Ammon's horn (tissue), 1 donor: ENCODE measurements at regions not wholly inside any gene's neighbourhood (a gene's known extent, or its start where the extent isn't known, plus 50 kb on each side); places are given as distances from the start of the nearest gene placed in this dataset.
"Not testable (repeated sequence)": the region's sequence is repeated elsewhere in the genome, so short reads cannot be mapped to it uniquely, and the experiment has no call there.

Source experiments
- DNase-seq: peaks from one replicate; pipeline ENCODE4 v3.0.0-alpha.2; 2016; ENCODE audit warnings: low spot score

DNA sequence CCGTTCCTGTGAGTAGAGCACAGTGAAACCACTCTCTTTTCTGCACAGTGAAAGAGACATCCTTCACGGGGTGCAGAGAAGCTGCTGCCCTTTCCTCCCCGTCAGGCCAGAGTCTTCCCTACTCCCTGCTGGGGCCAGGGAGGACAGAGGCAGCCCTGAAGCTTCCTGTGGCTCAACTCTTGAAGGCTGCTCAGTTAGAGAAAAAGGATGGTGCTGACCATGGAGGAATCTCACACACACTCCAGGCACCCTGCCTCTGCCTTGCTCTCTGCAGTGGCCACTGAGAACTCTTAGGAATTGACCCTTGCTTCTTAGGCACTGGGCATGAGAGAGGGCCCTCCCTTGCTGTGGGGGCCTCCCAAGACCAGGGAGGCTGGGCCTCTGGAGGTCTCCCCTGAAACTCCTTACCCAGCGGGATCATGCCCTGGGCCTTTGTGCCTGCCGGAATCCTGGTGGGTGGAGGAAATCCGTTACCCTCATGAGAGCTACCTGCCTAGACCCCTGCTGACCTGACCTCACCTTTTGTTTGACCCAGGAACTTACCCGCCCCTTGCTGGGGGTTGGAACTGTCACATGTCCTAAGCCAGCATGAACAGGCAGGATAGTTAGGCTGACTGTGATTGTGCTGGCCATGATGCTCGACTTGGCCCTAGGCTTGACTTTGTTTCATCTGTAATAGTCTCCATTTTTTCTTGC lies 65.0 kb upstream of the CD93 start:
- no peak for DNase-seq

DNA sequence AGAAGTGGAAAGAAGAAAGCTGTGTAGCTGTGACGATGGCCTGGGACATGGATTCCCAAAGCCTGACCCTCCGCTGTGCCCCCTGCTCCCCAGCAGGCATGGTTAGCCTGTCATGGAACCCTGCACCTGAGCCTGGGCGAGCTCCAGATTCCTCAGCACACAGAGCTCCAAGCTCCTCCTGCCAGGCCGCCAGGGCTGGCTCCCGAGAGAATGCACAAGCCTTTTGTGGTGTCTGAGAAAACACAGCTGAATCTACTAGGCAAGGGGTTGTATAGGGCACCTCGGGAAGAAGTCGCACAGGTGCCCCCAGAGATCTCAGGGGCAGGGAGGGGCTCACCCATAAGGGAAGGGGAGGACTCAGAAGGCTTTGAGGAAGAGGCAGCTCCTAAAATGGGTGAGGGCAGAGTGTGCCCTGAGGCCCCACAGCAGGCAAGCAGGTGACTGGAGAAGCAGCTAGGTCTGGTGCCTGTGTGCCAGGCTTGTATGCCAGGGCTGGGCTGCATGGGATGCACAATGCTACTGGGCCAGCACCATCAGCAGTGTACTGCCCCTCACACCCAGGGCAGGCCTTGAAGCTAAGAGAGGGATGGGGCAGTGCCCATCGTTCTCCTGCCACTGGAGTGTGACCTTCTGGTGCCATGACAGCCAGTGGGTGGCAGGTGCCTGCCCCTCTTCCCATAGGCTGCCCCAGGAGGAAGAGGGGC lies 64.3 kb upstream of the CD93 start:
- no peak for DNase-seq

GRCh38 chr20:23149623-23150279 lies 63.6 kb upstream of the CD93 start:
- no peak for DNase-seq

GRCh38 chr20:23148731-23149570 lies 62.8 kb upstream of the CD93 start:
- DNase-seq = no peak

DNA sequence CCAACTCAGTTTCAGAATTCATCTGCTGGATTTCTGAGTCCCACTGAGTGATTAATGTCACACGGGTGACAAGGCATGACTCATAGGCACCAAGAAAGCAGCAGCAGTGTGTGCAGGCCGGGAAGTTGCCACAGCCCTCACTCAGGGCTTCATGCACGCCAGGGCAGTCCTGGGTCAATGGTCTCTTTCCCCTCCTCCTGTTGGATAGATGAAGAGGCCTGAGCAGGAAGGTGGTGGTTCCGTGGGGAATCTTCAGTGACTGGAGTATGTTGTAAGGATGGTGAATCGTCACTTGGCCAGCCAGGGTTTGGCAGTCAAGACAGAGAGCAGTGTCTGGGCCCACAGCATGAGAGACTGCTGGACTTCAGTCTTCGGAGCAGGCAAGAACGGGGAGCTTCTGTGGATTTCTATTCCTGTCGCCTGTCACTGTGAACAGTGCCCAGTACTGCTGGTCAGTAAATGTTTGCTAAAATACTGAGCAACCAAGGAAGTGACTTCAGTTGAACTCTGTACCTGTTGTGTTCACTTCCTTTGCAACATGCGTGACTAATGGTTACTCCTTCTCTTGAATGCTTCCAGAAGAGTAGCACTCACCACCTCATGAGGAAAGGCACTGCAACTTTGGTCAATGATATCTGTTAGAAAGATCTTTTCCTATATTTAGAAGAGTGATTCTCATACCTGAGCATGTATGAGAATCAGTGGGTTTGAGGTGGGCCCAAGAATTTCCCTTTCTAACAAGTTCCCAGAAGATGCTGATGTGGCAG lies 62.0 kb upstream of the CD93 start:
- no peak for DNase-seq

- no peak for DNase-seq
Observed at GRCh38 chr20:23147647-23147963, 61.5 kb upstream of the CD93 start.

DNA sequence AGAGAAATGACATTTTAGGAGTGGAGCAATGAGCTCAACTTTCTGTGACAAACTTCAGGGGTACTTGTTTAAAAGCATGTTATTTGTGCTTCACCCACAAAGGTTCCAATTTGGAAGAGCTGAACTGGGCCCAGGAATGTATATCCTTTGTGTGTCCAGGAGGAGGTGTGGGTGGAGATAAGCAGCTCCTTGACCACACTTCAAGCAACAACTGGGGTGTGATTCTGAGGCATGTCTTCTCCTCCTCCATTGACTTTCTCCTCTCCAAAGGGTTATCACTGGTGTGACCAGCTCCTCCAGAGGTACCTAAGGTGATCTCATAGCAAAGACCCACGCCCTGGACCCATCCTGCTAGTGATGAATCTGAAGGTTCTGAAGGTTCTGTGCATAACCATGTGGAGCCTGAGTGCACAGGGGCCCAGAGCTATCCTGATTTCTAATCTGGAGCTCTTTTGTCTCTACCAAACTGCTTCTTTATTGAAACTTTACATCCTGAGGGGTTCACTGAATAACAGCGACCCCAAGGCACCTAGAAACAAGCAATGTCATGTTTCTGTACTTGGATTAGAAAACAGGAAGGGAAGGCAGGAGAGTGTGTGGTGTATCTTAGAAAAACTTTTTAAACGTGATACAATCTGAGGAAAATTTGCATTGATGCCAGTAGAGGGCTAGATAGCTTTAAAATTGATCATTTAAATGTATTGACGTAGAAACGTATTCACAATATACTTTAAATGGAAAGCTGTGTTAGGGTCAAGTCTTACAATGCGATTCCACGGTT lies 60.9 kb upstream of the CD93 start:
- DNase-seq = no peak

- no peak for DNase-seq
Observed at GRCh38 chr20:23146181-23146580, 60.1 kb upstream of the CD93 start.

- peak; percentile 59 for DNase-seq
Observed at GRCh38 chr20:23145281-23145700, 59.2 kb upstream of the CD93 start.

DNA sequence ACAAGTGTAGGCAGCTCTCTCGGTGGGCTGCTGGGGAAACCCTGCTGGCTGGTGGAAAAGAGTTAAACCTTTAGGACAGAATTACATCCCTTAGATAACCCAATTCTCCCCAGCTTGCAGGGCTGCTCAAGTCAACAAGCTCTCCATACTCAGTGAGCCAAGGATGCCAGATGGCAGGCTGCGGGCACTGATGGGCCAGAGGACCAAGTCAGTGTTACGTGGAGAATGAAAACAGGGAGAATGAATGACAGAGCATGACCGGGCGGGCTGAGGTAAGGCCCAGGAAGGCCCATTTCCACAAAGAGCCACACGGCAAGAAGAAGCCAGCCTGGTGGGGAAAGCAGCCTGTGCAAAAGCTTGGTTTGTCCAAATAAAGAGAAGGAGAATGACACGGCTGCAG lies 58.7 kb upstream of the CD93 start:
- no peak for DNase-seq

GRCh38 chr20:23143986-23144690 lies 58.0 kb upstream of the CD93 start:
- DNase-seq = no peak

GRCh38 chr20:23143098-23143497 lies 57.0 kb upstream of the CD93 start:
- DNase-seq = no peak

GRCh38 chr20:23142162-23143050 lies 56.3 kb upstream of the CD93 start:
- no peak for DNase-seq

- DNase-seq = no peak
Observed at GRCh38 chr20:23141450-23142161, 55.5 kb upstream of the CD93 start.

GRCh38 chr20:23140991-23141390 lies 54.9 kb upstream of the CD93 start:
- no peak for DNase-seq

DNA sequence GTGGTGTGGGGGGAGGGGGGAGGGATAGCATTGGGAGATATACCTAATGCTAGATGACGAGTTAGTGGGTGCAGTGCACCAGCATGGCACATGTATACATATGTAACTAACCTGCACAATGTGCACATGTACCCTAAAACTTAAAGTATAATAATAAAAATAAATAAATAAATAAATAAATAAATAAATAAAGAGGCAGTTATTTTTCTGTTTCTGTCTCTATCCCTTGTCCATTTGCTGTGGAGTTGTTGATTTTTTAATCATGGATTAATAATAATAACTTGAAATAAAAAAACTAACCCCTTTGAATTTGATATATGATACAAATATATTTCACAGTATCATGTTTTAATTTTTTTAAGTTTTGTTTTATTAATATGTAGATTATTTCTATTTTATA lies 53.9 kb upstream of the CD93 start:
- not testable (repeated sequence) for DNase-seq

- DNase-seq = no peak
Observed at GRCh38 chr20:23139524-23139923, 53.4 kb upstream of the CD93 start.

DNA sequence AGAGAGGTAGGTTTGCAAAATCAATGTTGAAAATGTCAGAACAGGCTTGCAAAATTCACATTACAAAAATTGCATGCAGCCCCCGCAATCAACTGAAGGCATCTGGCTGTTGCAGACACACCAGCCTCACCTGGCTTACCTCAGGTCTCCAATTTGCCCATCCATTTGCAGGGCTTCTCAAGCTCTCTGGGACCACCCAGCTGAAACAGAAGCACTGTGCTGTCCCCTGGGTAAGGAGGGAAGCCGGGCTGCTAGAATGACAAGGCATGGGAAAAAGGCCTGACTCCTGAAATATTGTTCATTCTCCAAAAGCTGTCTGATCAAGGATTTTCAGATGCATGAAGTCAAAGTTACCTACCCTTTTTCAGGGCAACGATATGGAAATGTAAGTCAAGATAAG lies 52.6 kb upstream of the CD93 start:
- no peak for DNase-seq

DNA sequence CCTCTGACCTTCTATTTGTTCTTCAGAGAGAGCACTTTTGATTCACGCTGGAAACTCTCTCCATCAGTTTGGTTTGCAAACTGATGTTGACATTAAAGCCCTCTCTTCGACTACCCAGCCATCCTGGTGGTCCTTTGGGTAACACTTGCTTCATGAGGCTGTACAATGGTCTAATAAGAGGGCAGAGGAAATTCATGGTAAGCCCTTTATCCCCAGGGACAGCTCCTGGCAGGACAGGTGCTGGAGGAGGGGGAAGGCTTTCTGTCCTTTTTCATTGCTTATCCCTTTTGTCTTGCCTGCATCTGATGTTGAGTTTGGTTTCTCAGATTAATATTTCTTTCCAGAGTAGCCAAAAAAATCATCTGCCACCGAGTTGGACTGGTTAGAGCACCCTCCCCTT lies 52.1 kb upstream of the CD93 start:
- DNase-seq = no peak
